Endothelial cell (in vitro differentiated cells): ENCODE measurements at regions not wholly inside any gene's neighbourhood (a gene's known extent, or its start where the extent isn't known, plus 50 kb on each side); places are given as distances from the start of the nearest gene placed in this dataset.
"Not testable (repeated sequence)": the region's sequence is repeated elsewhere in the genome, so short reads cannot be mapped to it uniquely, and the experiment has no call there.

Experiments used
- DNase-seq: peaks from one replicate; pipeline ENCODE4 v3.0.0; 2021; ENCODE audit warnings: low spot score
- H3K27ac Mint-ChIP-seq: one replicate; pipeline ENCODE4 v1.8.0; 2021; ENCODE audit warnings: mixed read lengths, inconsistent platforms; ENCODE audit not compliant: unreplicated experiment
- H3K27me3 Mint-ChIP-seq: one replicate; pipeline ENCODE4 v1.8.0; 2021; ENCODE audit warnings: mild to moderate bottlenecking, moderate library complexity, mixed read lengths, inconsistent platforms; ENCODE audit not compliant: unreplicated experiment
- H3K36me3 Mint-ChIP-seq: one replicate; pipeline ENCODE4 v1.8.0; 2021; ENCODE audit warnings: mild to moderate bottlenecking, low read depth, mixed read lengths, inconsistent platforms; ENCODE audit not compliant: unreplicated experiment
- H3K4me1 Mint-ChIP-seq: one replicate; pipeline ENCODE4 v1.8.0; 2021; ENCODE audit warnings: mild to moderate bottlenecking, mixed read lengths, inconsistent platforms; ENCODE audit not compliant: unreplicated experiment
- H3K4me3 Mint-ChIP-seq: one replicate; pipeline ENCODE4 v1.8.0; 2021; ENCODE audit warnings: mild to moderate bottlenecking, mixed read lengths, inconsistent platforms; ENCODE audit not compliant: unreplicated experiment
- H3K9me3 Mint-ChIP-seq: one replicate; pipeline ENCODE4 v1.8.0; 2021; ENCODE audit warnings: mixed read lengths, inconsistent platforms; ENCODE audit not compliant: unreplicated experiment
- TF ChIP-seq, protein P1 (sequence below): fragments of 200-600 bp; sonication (generic); IDR thresholded peaks from one replicate; pipeline ENCODE4 v1.5.0; 2021; ENCODE audit warnings: antibody characterized with exemption; ENCODE audit not compliant: unreplicated experiment

DNA sequence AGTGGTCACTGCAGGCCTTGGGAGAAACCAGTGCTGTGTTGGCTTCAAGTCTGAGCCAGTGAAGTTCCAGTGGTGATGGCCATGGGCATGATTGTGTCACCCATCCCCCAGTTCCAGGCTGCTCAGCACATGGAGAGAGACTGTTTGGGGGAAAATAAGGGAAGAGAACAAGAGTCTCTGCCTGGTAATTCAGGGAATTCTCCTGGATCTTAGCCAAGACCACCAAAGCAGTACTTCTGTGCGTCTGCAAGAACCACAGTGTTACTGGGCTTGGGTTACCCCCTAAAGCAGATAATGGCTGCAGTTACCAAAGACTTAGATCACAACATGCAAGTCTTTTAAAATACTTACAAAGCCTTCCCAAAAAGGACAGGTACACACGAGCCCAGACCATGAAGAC, 225.0 kb upstream of the SEMA3C start:
- no peaks in the 10 kb centered on the region for H3K9me3 Mint-ChIP-seq
- H3K27me3 Mint-ChIP-seq: peaks cover 3% of the 10 kb centered on the region
- H3K27ac Mint-ChIP-seq: no peak overlapping the region
- TF ChIP-seq, protein P1, sequence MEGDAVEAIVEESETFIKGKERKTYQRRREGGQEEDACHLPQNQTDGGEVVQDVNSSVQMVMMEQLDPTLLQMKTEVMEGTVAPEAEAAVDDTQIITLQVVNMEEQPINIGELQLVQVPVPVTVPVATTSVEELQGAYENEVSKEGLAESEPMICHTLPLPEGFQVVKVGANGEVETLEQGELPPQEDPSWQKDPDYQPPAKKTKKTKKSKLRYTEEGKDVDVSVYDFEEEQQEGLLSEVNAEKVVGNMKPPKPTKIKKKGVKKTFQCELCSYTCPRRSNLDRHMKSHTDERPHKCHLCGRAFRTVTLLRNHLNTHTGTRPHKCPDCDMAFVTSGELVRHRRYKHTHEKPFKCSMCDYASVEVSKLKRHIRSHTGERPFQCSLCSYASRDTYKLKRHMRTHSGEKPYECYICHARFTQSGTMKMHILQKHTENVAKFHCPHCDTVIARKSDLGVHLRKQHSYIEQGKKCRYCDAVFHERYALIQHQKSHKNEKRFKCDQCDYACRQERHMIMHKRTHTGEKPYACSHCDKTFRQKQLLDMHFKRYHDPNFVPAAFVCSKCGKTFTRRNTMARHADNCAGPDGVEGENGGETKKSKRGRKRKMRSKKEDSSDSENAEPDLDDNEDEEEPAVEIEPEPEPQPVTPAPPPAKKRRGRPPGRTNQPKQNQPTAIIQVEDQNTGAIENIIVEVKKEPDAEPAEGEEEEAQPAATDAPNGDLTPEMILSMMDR: no peak
- H3K36me3 Mint-ChIP-seq: no peaks in the 10 kb centered on the region
- no peak for DNase-seq
- no peaks in the 10 kb centered on the region for H3K4me1 Mint-ChIP-seq
- no peak overlapping the region for H3K4me3 Mint-ChIP-seq

GRCh38 chr7:81141257-81142205, 222.7 kb upstream of the SEMA3C start:
- H3K27me3 Mint-ChIP-seq, H3K4me1 Mint-ChIP-seq, H3K27ac Mint-ChIP-seq, H3K4me3 Mint-ChIP-seq, H3K36me3 Mint-ChIP-seq, H3K9me3 Mint-ChIP-seq, DNase-seq: not testable (repeated sequence)

- TF ChIP-seq, protein P1: no peak
Observed at GRCh38 chr7:81140775-81141174, 221.9 kb upstream of the SEMA3C start.

GRCh38 chr7:81140252-81140651, 221.4 kb upstream of the SEMA3C start:
- Mint-ChIP-seq H3K9me3 (no peaks in the 10 kb centered on the region), H3K36me3 (no peaks in the 10 kb centered on the region), H3K4me1 (no peaks in the 10 kb centered on the region), H3K4me3 (no peak overlapping the region), H3K27ac (no peak overlapping the region), H3K27me3 (peaks cover 3% of the 10 kb centered on the region)
- DNase-seq: no peak
- TF ChIP-seq, protein P1: no peak

More at GRCh38 chr7:81140775-81141174, 221.9 kb upstream of the SEMA3C start:
- H3K4me1 Mint-ChIP-seq: no peaks in the 10 kb centered on the region
- DNase-seq: no peak
- no peaks in the 10 kb centered on the region for H3K36me3 Mint-ChIP-seq
- H3K27ac Mint-ChIP-seq: no peak overlapping the region
- H3K27me3 Mint-ChIP-seq: peaks cover 3% of the 10 kb centered on the region
- H3K4me3 Mint-ChIP-seq: no peak overlapping the region
- no peaks in the 10 kb centered on the region for H3K9me3 Mint-ChIP-seq

DNA sequence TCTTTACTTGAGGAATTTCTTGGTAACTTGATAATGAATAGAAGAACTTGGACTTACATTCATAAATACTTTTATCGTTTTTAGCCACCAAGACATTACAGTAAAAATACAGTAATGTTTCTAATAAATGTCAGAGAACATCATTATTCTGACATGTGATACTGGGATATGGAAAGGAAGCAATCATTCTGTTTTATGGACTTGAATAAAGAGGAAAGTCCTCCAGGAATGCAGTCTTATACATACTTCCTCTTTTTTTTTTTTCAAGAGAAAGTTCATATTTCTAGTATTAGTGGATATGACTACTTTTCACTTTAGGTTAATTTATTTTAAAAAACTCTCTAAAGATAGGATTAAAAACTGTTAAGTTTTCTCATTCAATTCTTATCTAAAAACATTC, 220.0 kb upstream of the SEMA3C start:
- H3K27ac Mint-ChIP-seq: no peak overlapping the region
- H3K9me3 Mint-ChIP-seq: no peaks in the 10 kb centered on the region

More for the DNA sequence above, 220.0 kb upstream of the SEMA3C start:
- no peaks in the 10 kb centered on the region for H3K36me3 Mint-ChIP-seq
- TF ChIP-seq, protein P1: no peak
- H3K27me3 Mint-ChIP-seq: peaks cover 3% of the 10 kb centered on the region
- H3K4me1 Mint-ChIP-seq: no peaks in the 10 kb centered on the region
- DNase-seq: no peak
- H3K4me3 Mint-ChIP-seq: no peak overlapping the region
